Right kidney (tissue), 1 donor: ENCODE measurements at regions not wholly inside any gene's neighbourhood (a gene's known extent, or its start where the extent isn't known, plus 50 kb on each side); places are given as distances from the start of the nearest gene placed in this dataset.
A peak's percentile ranks its signal among the peaks of the same experiment; 100 is the strongest.

Experiments
- DNase-seq: peaks from one replicate; pipeline ENCODE4 v3.0.0-alpha.2; 2016

DNA sequence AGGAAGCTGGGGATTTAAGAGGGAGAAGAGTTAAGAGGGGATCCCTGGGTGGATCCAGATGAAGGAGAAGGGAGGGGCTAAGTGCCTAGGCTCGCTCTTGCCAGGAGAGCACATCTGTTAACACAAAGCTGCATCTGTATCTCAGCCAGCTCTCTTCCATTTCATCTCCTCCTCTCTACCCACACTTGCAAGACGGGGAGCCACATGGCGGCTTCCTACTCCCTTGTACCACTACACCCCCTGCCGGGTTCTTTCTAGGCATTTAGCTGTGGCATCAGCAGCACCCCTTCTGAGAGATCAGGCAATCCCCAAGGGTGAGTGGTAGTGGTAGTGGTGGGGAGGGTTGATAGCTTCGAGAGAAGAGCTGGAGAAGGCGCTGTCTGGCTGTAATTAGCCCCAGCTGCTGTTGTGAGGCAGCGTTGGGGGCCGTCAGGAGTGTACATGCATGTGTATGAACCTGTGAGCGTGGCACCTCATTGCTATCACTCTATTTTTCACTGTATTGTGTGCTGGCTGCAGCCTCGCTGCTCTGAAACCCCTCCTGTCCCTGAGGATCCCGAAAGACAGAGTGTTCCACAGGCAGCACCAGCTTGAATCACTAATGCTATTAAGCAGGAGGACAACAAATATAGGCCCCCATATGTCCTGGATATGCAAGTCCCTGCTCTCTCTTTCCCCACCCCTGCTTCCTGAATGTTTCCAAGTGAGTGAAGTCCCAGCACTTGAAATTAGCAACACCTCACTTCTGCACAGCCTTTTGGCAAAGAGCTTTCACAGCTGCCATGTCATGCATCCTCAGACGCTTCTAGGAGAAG is 73.7 kb downstream of the RTL9 start:
- DNase-seq, result no peak

DNA sequence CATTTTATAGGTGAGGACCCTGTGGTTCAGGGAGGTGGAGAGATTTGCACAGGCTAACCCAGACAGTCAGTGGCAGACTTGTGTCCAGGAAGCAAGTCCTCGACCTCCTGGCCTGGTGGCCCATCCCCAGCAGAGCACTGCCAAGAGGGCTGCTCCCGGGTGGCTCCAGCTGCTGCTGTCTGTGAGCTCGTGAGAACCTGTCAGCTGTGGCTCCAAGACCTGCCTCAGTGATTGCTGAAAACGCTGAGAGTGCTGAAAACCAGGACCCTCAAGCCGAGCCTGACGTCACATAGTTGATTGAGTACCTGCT is 74.2 kb downstream of the RTL9 start:
- no peak for DNase-seq

DNA sequence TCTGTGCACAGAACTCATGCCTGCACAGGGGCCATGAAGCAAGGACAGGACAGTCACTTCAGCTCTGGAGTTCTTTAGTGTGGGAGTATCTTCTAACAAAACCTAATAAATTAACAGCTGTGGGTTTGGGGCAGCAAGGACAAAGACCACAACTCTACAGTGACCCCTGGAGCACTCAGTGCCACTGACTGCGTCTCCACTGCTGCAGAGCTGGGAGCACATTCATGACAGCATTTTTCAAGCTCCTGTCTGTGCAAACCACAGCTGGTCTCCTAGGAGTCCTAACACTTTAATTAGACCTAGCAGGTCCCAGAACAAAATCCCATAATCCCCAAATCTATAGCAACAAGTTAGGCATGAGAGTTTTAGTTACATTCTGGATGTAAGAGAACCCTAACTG is 76.5 kb downstream of the RTL9 start:
- DNase-seq, result no peak

GRCh38 chrX:110436523-110436922 is 77.9 kb downstream of the RTL9 start:
- DNase-seq, result no peak

DNA sequence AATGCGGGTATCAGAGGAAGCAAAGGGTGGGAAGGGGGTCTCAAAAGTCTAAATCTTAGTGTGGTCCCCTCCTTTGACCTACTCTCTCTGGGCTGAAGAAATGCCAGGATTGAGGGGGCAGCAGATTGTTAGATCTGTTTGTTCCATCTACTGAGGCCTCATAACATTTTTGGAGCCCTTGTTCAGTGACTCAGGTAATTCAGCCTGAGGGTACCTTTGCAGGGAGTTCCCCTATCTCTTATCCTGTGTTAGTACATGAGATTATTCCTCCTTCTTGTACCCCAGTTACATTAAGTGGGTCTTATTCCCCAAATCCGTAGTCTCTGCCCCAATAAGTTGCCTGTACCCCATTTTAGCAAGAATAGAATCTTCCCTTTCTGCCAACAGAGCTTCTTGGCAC is 79.0 kb downstream of the RTL9 start:
- DNase-seq, result no peak

DNA sequence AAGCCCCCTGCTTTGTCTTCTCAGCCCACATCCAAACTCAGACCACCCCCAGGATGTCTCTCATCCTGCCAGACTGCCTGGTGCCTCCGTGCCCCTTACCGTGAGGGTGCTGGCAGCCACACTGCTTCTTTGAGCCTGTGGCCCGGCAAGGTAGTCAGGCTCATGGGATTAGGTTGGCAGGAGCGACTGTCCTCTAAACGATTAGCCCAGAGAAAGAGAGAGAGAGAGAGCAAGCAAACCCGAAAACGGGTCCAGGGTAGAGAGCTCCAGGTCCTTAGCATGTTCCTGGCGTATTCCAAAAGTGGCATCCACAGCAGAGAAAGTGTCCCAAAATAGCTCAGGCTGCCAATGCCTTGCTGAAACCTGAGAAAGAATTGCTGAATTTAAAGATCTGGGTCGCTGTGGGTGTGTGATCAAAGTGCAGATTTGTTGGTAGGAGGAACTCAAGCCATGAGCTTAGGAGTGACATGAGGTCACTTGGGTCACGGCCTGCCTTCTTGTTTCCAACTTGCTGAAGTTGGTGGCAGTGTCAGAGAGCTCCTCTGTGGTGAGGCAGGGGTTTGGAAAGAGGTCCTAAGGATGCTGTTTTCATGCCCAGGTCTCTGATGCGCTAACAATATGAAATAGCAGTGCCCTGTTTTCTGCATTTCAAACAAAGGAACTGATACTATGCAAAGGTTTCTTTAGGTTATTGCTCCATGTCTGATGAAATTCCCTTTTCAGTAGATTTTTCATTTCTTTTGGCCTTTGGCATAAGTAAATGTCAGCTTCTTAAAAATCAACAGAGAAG is 81.6 kb downstream of the RTL9 start:
- no peak for DNase-seq

GRCh38 chrX:110442635-110443034 is 84.0 kb downstream of the RTL9 start:
- DNase-seq, result no peak

GRCh38 chrX:110444996-110445395 is 86.3 kb downstream of the RTL9 start:
- DNase-seq, result no peak

DNA sequence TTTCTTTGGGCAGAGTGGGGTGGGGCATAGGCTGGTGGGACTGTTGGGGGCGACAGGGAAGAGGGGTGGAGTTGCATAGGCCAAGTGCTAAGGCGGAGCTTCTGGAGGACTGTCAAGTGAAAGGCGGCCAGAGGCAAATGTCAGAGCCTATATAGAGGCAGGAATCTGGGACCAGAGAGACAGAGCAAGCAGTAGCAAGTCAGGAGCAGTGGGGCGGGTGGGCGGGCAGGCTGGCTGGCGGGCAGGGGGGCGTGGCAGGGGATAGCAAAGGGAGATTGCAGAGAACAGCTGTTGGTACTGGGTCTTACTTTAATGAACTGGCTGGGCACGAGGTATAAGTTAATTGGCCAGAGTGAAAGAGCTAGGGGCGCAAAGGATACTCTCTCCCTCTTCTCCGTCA is 89.8 kb downstream of the RTL9 start:
- DNase-seq, result no peak

DNA sequence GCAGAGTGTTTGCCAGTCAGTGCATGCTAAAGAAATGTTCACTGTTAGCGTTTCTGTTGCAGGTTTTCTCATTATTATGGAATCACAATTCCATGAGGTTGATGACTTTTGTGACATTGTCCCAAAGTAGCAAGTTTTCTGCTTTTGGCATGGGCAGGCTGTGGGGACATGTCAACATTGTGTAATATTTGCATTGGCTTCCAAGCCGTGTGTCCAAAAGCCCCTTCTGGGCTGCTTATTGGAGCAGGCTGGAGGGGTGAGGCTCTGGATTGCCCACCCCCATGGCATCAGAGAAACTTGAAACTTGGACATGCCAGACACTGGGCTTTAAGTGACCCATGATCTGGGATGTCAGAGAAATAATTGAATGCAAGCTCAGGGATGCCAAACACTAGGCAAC is 90.7 kb downstream of the RTL9 start:
- no peak for DNase-seq

GRCh38 chrX:110450050-110450449 is 91.4 kb downstream of the RTL9 start:
- peak; percentile 13 for DNase-seq

DNA sequence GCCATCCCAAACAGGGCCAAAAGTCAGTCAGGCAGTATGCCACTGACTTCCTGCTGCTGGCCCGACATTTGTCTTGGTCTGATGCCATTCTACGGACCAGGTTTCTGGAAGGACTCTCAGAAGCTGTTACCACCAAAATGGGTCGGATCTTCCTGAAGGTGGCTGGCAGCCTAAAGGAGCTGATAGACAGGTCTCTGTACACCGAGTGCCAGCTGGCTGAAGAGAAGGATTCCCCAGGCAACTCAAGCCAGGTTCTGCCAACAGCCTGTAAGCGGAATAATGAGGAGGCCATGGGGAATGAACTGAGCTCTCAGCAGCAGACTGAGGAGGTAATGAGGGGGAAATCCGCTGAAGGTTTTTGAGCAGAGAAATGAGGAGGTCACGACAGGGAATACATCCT is 95.7 kb downstream of the RTL9 start:
- DNase-seq, result no peak

GRCh38 chrX:110462957-110463356 is 104.3 kb downstream of the RTL9 start:
- no peak for DNase-seq

DNA sequence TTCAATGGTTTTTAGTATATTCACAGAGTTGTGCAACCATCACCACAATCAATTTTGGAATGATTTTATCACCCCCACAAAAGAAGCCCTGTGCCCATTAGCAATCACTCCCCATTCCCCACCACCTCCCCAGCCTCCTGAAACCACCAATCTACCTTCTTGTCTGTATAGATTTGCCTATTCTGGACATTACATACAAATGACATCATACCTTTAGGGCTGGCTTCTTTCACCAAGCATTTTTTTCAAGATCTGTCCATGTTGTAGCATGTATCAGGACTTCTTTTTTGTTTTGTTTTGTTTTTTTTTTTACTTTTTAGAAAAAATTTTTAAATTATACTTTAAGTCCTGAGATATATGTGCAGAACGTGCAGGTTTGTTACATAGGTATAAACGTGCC is 108.1 kb downstream of the RTL9 start:
- DNase-seq, result no peak

GRCh38 chrX:110472265-110472664 is 113.6 kb downstream of the RTL9 start:
- no peak for DNase-seq

DNA sequence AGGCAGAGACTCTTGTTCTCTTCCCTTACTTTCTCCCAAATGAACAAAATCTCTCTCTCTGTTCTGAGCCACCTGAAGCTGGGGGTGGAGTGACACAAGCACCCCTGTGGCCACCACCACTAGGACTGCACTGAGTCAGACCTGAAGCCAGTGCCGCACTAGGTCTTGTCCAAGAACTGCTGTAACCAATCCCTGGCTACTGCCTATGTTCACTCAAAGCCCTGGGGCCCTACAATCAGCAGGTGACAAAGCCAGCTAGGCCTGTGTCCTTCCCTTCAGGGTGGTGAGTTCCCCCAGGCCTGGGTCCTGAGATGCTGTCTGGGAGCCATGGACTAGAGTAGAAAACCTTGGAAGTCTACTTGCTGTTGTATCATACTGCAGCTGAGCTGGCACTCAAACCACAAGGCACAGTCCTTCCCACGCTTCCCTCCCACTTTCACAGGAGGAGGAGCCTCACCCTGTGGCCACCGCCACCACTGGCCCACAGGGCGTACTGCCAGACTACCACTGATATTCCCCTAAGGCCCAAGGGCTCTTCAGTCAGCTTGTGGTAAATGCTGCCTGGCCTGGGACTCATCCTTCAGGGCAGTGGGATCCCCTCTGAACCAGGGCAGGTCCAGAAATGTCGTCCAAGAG is 119.1 kb downstream of the RTL9 start:
- DNase-seq, result no peak

- no peak for DNase-seq
Observed at GRCh38 chrX:110491846-110492620, 133.4 kb downstream of the RTL9 start.

DNA sequence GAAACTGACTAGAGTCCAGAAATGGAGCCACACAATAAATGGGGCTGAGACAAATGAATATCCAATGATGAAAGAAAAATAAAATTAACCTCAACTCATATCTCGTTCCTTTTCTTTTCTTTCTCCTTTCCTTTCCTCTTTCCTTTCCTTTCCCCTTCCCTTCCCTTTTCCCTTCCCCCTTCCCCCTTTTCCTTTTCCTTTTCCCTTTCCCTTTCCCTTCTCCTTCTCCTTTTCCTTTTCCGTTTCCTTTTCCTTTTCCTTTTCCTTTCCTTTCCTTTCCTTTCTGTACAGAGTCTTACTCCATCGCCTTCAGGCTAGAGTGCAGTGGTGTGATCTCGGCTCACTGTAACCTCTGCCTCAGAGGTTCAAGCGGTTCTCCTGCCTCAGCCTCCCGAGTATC is 146.3 kb downstream of the RTL9 start:
- no peak for DNase-seq

DNA sequence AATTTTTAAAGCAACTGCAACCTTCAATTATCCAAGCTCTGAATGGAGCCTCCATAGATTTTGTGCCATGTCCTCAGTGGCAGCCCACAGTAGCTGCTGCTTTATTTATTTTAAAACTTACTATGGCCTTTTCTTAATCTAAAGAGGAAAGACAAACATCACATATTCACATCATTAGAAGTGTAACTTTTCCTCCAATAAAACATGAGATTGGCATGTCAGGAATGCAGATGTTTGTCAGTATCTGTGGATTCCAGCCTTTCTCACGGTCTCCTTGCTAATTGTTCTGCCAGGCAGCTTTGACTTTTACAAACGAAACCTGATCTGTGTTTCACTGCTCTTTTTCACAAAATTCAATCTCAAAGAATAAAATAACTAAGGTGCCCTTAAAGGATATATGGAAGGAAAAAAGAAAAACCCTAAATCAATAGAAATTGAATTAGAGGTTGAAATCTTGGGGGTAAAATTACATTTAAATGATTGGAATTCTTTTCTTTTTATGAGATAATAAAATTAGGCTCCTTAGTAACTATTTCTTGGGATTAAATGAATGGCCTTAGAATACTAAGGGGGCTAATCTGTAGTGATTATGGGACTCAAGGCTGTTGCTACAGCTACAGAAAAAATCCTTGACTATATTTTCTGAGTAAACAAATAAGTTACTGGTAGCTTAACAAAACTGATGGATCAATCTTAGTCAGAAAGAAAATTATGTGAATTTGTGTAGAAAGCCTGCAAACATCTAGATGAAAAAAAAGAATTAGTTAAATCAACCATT is 151.3 kb downstream of the RTL9 start:
- DNase-seq, result no peak

DNA sequence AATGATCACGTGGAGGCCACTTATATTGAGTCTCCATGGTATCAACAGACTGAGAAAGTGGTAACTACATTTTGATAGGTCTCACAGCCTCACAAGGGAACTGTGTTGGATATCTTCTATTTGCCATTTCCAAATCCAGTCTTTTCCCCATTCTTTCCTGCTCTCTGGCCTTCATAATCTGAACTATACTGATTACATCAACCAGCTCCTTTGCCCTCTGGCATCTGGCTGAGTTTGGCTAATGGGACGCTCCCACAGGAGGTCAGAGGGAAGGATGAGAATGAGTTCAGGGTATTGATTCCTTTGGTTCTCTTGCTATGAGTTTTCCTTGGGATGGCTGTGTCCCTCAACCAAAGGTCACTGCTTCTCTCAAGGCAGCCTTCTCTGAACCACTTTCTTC is 152.6 kb downstream of the RTL9 start:
- no peak for DNase-seq

GRCh38 chrX:110512341-110512740 is 153.7 kb downstream of the RTL9 start:
- no peak for DNase-seq

GRCh38 chrX:110514509-110514908 is 155.9 kb downstream of the RTL9 start:
- DNase-seq, result no peak
